GM06990 (cell line): ENCODE measurements at regions not wholly inside any gene's neighbourhood (a gene's known extent, or its start where the extent isn't known, plus 50 kb on each side); places are given as distances from the start of the nearest gene placed in this dataset.

Experiments used
- DNase-seq: peaks from one replicate; pipeline ENCODE4 v3.0.0-alpha.2; 2011; ENCODE audit not compliant: insufficient read length; ENCODE audit errors: extremely low read depth
- H3K27me3 ChIP-seq: replicated peaks from 2 replicates; pipeline ENCODE4 v1.6.0; 2011; ENCODE audit warnings: low read length; ENCODE audit not compliant: control insufficient read depth, insufficient read depth
- H3K36me3 ChIP-seq: 2 replicates; pipeline ENCODE4 v1.5.1; 2011; ENCODE audit warnings: low read length; ENCODE audit not compliant: control insufficient read depth, insufficient read depth
- H3K4me3 ChIP-seq: replicated peaks from 2 replicates; pipeline ENCODE4 v1.5.1; 2011; ENCODE audit warnings: low read depth, mild to moderate bottlenecking, control low read depth, low read length
- TF ChIP-seq, protein P1 (sequence below): IDR thresholded peaks from 2 replicates; pipeline ENCODE4 v1.5.1; 2011; ENCODE audit warnings: low read length, control low read depth, mild to moderate bottlenecking, inconsistent platforms; ENCODE audit not compliant: insufficient read depth, poor library complexity, severe bottlenecking

DNA sequence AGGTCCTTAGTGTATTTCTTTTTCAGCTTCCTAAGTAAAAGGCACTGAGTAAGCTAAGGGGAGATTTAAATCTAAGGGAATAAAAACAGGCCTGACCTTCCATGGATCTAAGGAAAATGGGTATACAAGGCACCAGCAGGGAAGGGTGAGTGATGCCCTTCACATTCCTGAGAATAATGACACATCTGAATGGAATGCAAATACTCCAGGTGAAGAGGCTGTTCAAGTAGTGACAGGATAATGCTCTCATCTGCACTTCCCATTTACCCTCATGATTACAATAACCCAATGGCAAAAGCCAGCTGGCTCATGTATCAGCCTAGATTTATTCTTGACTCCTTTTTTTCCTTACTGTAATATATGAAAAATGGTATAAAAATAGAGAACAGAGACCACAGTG, 216.2 kb upstream of the ACTBL2 start:
- H3K27me3 ChIP-seq: no peaks in the 10 kb centered on the region
- DNase-seq: no peak
- H3K36me3 ChIP-seq: no peaks in the 10 kb centered on the region

DNA sequence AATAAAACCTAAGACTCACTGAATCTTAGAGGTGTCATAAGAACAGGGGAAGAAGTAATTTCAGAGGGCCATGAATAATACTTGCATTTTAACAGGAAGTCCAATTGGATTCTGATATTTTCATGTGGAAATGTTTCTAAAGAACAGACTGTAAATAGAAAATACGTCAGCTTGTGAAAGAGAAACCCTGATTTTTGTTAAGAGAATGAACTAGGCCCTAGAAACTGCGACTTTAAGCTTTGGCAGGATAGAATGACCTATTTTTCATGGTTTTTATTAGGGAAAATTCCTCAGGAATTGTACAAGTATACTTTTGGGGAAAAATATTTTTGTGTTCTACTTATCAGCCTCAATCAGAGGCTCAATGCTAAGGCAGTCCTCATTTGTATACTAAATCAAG, 215.5 kb upstream of the ACTBL2 start:
- Histone ChIP-seq H3K36me3 (no peaks in the 10 kb centered on the region), H3K4me3 (no peak overlapping the region), H3K27me3 (no peaks in the 10 kb centered on the region)
- no peak for DNase-seq
- TF ChIP-seq, protein P1, sequence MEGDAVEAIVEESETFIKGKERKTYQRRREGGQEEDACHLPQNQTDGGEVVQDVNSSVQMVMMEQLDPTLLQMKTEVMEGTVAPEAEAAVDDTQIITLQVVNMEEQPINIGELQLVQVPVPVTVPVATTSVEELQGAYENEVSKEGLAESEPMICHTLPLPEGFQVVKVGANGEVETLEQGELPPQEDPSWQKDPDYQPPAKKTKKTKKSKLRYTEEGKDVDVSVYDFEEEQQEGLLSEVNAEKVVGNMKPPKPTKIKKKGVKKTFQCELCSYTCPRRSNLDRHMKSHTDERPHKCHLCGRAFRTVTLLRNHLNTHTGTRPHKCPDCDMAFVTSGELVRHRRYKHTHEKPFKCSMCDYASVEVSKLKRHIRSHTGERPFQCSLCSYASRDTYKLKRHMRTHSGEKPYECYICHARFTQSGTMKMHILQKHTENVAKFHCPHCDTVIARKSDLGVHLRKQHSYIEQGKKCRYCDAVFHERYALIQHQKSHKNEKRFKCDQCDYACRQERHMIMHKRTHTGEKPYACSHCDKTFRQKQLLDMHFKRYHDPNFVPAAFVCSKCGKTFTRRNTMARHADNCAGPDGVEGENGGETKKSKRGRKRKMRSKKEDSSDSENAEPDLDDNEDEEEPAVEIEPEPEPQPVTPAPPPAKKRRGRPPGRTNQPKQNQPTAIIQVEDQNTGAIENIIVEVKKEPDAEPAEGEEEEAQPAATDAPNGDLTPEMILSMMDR: no peak

More for the DNA sequence above, 216.2 kb upstream of the ACTBL2 start:
- TF ChIP-seq, protein P1: no peak
- no peak overlapping the region for H3K4me3 ChIP-seq

DNA sequence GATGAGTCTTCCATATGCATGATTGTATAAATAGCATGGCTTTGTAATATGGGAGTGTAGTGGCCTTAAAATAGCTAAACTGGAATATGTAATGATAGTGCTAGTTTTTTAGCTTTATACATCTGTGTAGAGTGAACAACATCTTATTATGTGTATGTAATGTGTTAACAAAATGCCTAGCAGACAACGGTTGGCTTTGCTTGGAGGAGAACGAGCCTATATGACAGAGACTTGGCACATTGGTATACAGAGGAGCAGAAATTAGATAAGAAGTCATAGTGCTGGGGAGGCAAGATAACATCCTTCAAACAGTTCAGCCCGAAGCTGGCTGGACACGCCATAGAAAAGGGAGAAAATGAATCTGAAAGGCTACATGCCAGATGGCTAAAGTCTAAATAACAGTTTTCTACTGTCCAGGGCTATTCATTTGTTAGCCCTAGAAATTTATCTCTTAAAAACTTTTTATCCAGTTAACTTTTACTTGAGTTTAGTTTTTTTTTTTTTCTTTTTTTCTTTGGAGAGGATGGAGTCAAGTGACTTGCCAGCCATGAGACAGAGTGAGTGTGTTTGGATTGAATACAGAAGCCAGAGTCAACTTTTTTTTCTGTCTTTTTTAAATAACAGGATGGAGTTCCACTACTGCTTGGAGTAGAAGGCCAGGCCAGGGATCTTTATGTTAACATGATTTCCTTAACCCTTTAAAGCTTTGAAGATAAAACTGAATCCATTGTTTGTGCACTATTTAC, 214.4 kb upstream of the ACTBL2 start:
- no peak for DNase-seq
- Histone ChIP-seq H3K27me3 (no peaks in the 10 kb centered on the region), H3K4me3 (no peak overlapping the region), H3K36me3 (no peaks in the 10 kb centered on the region)
- TF ChIP-seq, protein P1: no peak

GRCh38 chr5:57696389-57696769, 213.8 kb upstream of the ACTBL2 start:
- no peaks in the 10 kb centered on the region for H3K36me3 ChIP-seq
- TF ChIP-seq, protein P1: no peak
- H3K27me3 ChIP-seq: no peaks in the 10 kb centered on the region
- H3K4me3 ChIP-seq: no peak overlapping the region
- DNase-seq: no peak

DNA sequence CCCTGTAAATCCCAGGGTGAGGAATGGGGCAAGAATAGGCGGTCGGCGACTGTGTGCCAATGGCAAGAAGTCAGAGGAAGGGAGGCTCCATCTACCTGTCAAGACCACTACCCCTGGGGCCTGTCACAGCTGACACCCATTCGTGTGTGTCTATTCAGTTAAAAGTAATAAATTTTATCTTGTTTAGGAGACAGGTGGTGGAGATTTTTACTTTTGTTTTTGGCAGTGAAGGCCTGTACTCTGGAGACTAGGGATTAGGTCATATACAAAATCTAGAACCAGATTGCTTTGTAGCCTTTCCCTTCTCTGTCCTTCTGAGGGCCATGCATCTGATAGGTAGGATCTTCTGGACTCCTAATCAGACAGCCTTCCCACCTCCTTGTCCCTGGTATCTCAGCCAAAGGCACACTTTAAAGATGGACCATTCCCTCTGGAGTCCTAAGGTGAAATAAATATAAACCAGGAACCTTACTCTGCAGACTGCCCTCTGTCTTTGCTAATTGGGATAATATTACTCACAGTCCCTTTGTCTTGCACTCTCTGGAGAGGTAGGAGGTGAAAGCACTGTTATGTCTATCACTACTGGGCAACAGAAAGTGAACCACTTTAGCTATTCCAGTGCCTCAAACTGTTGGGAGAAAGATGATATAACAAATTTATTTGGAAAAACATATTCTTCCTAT, 213.2 kb upstream of the ACTBL2 start:
- Histone ChIP-seq H3K27me3 (no peaks in the 10 kb centered on the region), H3K4me3 (no peak overlapping the region), H3K36me3 (no peaks in the 10 kb centered on the region)
- DNase-seq: no peak
- TF ChIP-seq, protein P1: no peak
